Effector memory CD4-positive, alpha-beta T cell (primary cell): ENCODE measurements at regions not wholly inside any gene's neighbourhood (a gene's known extent, or its start where the extent isn't known, plus 50 kb on each side); places are given as distances from the start of the nearest gene placed in this dataset.

Source experiments
- DNase-seq, 3 donors: peaks; one replicate each; pipeline ENCODE4 v3.0.0-alpha.2; 2020
- H3K27ac ChIP-seq: 2 replicates; pipeline ENCODE4 v1.7.0; 2013; ENCODE audit warnings: mild to moderate bottlenecking, low read length, moderate library complexity; ENCODE audit not compliant: insufficient read depth, poor library complexity, severe bottlenecking
- H3K27me3 ChIP-seq: replicated peaks from 2 replicates; pipeline ENCODE4 v1.7.0; 2013; ENCODE audit warnings: mild to moderate bottlenecking, low read length; ENCODE audit not compliant: insufficient read depth, control insufficient read depth, poor library complexity, severe bottlenecking
- H3K36me3 ChIP-seq: 2 replicates; pipeline ENCODE4 v1.7.0; 2013; ENCODE audit warnings: mild to moderate bottlenecking, low read length, moderate library complexity; ENCODE audit not compliant: control insufficient read depth, insufficient read depth
- H3K4me1 ChIP-seq: 2 replicates; pipeline ENCODE4 v1.7.0; 2013; ENCODE audit warnings: low read length, mild to moderate bottlenecking; ENCODE audit not compliant: control insufficient read depth, insufficient read depth, poor library complexity, severe bottlenecking
- H3K4me3 ChIP-seq: 2 replicates; pipeline ENCODE4 v1.7.0; 2013; ENCODE audit warnings: low read length, low read depth, mild to moderate bottlenecking; ENCODE audit not compliant: insufficient read depth, poor library complexity, severe bottlenecking
- H3K9me3 ChIP-seq: 2 replicates; pipeline ENCODE4 v1.7.0; 2013; ENCODE audit warnings: mild to moderate bottlenecking, low read length, moderate library complexity; ENCODE audit not compliant: control insufficient read depth

DNA sequence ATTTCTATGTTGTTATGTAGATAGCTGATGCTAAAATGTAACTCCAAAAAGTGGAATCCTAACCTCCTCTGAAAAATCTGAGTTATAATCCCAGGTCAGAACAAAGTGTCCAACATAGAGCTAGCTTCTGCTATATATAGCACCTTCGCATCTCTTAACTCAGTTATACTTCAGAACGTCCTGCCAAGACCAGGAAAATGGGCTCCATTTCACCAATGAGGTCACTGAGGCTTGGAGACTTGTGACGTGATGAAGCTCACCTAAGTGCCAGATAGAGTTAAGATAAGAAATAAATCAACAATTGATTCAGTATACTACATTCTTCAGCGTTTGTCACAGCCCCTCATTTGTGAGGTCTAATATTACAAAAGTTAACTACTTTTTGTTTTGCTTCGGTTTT is 88.8 kb downstream of the KCTD12 start:
- H3K36me3 ChIP-seq, result no peaks in the 10 kb centered on the region
- no peaks in the 10 kb centered on the region for H3K9me3 ChIP-seq
- H3K27ac ChIP-seq, result no peak overlapping the region
- no peak for DNase-seq
- H3K4me1 ChIP-seq, result no peaks in the 10 kb centered on the region
- H3K27me3 ChIP-seq, result no peaks in the 10 kb centered on the region
- H3K4me3 ChIP-seq, result no peak overlapping the region

- Histone ChIP-seq H3K4me1 (no peaks in the 10 kb centered on the region), H3K27ac (no peak overlapping the region), H3K9me3 (no peaks in the 10 kb centered on the region), H3K4me3 (no peak overlapping the region), H3K36me3 (no peaks in the 10 kb centered on the region), H3K27me3 (no peaks in the 10 kb centered on the region)
- no peak for DNase-seq
These were observed 89.4 kb downstream of the KCTD12 start for GRCh38 chr13:76796851-76797250.

- Histone ChIP-seq H3K36me3 (no peaks in the 10 kb centered on the region), H3K4me3 (no peak overlapping the region), H3K4me1 (no peaks in the 10 kb centered on the region), H3K9me3 (no peaks in the 10 kb centered on the region), H3K27ac (no peak overlapping the region), H3K27me3 (no peaks in the 10 kb centered on the region)
- no peak for DNase-seq
These were observed 90.2 kb downstream of the KCTD12 start for GRCh38 chr13:76795701-76796695.

- Histone ChIP-seq H3K9me3 (no peaks in the 10 kb centered on the region), H3K4me1 (no peaks in the 10 kb centered on the region), H3K27me3 (no peaks in the 10 kb centered on the region), H3K27ac (no peak overlapping the region), H3K4me3 (no peak overlapping the region), H3K36me3 (no peaks in the 10 kb centered on the region)
- DNase-seq, result no peak
These were observed 93.4 kb downstream of the KCTD12 start for GRCh38 chr13:76792731-76793347.

- Histone ChIP-seq H3K36me3 (no peaks in the 10 kb centered on the region), H3K4me1 (no peaks in the 10 kb centered on the region), H3K27me3 (no peaks in the 10 kb centered on the region), H3K4me3 (no peak overlapping the region), H3K9me3 (no peaks in the 10 kb centered on the region), H3K27ac (no peak overlapping the region)
- DNase-seq, result no peak
These were observed 95.0 kb downstream of the KCTD12 start for GRCh38 chr13:76790980-76791819.

DNA sequence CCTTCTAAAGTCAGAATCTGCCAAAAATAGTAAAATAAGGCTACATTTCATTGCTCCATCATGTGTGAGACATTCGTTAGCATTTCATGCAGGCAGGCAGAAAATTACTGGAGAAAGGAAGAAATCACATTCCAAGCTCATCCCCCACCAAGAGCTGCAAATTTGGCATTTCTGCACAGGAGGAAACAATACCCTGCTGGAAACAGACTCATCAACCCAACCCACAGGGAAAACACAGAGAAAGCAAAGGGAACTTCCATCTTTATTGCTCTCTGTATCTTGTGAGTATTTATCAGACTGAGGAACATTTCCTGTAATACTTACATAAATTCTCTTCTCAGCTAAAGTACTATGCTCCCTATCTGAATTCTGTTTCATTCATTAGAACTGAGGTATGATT is 95.7 kb downstream of the KCTD12 start:
- no peaks in the 10 kb centered on the region for H3K36me3 ChIP-seq
- H3K27ac ChIP-seq, result no peak overlapping the region
- no peak for DNase-seq
- no peak overlapping the region for H3K4me3 ChIP-seq
- H3K4me1 ChIP-seq, result no peaks in the 10 kb centered on the region
- no peaks in the 10 kb centered on the region for H3K9me3 ChIP-seq
- H3K27me3 ChIP-seq, result no peaks in the 10 kb centered on the region

GRCh38 chr13:76783798-76784197 is 102.4 kb downstream of the KCTD12 start:
- no peak overlapping the region for H3K4me3 ChIP-seq
- H3K27ac ChIP-seq, result no peak overlapping the region
- DNase-seq, result no peak
- H3K9me3 ChIP-seq, result no peaks in the 10 kb centered on the region
- no peaks in the 10 kb centered on the region for H3K36me3 ChIP-seq
- H3K4me1 ChIP-seq, result no peaks in the 10 kb centered on the region
- no peaks in the 10 kb centered on the region for H3K27me3 ChIP-seq

GRCh38 chr13:76778853-76779252 is 107.4 kb downstream of the KCTD12 start:
- no peaks in the 10 kb centered on the region for H3K27me3 ChIP-seq
- no peak for DNase-seq
- no peak overlapping the region for H3K27ac ChIP-seq
- H3K36me3 ChIP-seq, result no peaks in the 10 kb centered on the region
- no peaks in the 10 kb centered on the region for H3K9me3 ChIP-seq
- H3K4me1 ChIP-seq, result no peaks in the 10 kb centered on the region
- no peak overlapping the region for H3K4me3 ChIP-seq

DNA sequence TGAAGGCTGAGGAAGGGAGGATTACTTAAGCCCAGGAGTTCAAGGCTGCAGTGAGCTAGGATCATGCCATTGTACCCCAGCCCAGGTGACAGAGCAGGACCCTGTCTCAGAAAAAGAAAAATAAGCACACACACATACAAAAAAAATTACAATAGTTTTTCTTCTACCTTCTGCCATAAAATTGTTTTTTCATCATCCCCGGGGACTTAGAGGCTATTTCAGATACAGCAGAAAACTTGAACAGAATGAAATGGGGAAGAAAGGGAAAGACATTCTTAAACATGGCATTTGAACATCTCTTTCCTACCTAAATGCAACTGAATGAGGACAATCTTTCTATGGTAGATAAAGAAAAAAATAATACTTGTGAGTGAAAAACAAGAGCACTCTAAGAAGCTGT is 109.1 kb downstream of the KCTD12 start:
- Histone ChIP-seq H3K27ac (no peak overlapping the region), H3K36me3 (no peaks in the 10 kb centered on the region), H3K4me3 (no peak overlapping the region), H3K4me1 (no peaks in the 10 kb centered on the region), H3K27me3 (no peaks in the 10 kb centered on the region), H3K9me3 (no peaks in the 10 kb centered on the region)
- no peak for DNase-seq
